HG03558 (cell line): ENCODE measurements at regions not wholly inside any gene's neighbourhood (a gene's known extent, or its start where the extent isn't known, plus 50 kb on each side); places are given as distances from the start of the nearest gene placed in this dataset.
"Not testable (repeated sequence)": the region's sequence is repeated elsewhere in the genome, so short reads cannot be mapped to it uniquely, and the experiment has no call there.

ENCODE experiments used
- ATAC-seq: cut with Tn5 transposase; IDR thresholded peaks from one replicate; pipeline ENCODE4 v1.9.1; 2021; ENCODE audit warnings: moderate number of reproducible peaks; ENCODE audit not compliant: unreplicated experiment; ENCODE audit errors: extremely low read depth

- not testable (repeated sequence) for ATAC-seq
Measured at GRCh38 chr16:21363550-21364223, 85.6 kb upstream of the CRYM start.

GRCh38 chr16:21361612-21362227 lies 83.6 kb upstream of the CRYM start:
- not testable (repeated sequence) for ATAC-seq

DNA sequence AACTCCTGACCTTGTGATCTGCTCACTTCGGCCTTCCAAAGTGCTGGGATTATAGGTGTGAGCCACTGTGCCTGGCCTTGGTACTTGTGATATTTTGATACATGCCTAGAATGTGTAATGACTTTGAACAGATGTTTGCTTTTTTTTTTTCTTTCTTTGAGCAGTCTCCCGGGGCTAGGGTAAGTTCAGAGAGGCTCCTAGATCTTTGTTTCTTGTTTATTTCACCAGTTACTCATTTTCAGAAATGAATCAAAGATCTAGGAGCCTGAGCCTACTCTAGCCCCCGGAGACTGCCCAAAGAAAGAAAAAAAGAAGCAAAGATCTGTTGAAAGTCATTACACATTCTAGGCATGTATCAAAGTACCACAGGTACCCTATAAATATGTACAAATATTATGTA lies 83.0 kb upstream of the CRYM start:
- ATAC-seq: not testable (repeated sequence)

GRCh38 chr16:21359513-21359912 lies 81.4 kb upstream of the CRYM start:
- ATAC-seq: not testable (repeated sequence)

DNA sequence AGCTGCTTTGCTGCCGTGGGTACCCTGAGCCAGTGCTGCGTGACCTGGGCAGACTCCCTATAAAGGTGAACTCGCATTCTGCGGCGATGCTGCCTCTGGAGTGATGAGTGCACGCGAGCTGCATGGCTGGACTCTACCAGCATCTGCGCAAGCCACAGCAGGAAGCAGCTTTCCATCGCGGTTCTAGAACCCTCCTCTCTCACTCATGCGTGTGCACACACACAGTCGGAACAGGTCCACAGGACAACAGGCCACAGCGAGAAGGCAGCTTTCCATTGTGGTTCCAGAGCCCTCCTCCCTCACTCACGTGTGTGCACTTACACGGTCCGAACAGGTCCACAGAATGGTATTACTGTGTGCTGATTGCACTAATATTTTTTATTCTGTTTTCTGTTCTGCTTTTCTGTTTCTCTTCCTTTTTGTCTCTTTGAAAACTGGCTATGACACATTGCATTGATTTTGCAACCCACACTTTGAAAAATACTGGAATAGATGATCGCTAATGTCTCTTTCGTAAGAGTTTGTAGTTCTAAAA lies 80.2 kb upstream of the CRYM start:
- peak; percentile 36 for ATAC-seq

GRCh38 chr16:21356308-21356707 lies 78.2 kb upstream of the CRYM start:
- ATAC-seq: not testable (repeated sequence)

GRCh38 chr16:21351433-21351832 lies 73.3 kb upstream of the CRYM start:
- ATAC-seq: not testable (repeated sequence)

DNA sequence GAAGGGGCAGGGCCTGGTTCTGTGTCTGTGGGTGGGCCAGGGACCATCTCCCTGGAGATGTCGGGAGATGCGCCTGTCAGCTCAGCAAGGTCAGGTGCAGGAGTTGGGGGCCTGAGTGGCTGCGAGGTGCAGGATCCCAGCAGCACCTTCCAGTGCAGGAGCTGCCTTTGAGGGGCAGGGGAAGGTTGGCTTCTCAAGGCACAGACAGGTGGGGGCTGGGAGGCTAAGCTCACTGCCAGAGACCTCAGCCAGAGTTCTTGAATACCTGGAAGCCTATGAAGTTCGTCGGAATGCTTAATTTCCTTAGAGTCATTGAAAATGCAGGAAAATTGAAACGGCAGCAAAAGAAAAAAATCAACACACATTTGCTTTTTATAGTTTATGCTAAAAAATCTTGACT lies 72.8 kb upstream of the CRYM start:
- not testable (repeated sequence) for ATAC-seq

DNA sequence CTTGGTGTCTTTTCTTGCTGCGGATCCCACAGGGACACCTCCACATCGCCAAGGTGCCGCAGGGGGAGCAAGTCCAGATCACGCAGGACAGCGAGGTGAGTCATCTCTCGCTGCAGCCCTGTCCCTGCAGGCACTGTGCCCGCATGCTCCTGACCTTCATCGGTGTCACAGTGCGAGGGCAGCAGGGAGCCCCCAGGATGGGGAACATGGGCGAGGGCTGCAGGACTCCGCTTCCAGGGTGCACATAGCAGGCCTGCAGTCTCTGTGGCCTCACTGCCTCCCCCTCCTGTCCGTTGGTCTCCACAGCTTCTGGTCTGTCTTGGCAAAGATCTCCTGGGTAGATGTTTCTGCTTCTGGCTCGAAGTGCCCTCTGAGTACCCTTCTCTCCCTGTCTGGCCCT lies 71.2 kb upstream of the CRYM start:
- not testable (repeated sequence) for ATAC-seq

GRCh38 chr16:21348815-21349214 lies 70.7 kb upstream of the CRYM start:
- ATAC-seq: not testable (repeated sequence)

DNA sequence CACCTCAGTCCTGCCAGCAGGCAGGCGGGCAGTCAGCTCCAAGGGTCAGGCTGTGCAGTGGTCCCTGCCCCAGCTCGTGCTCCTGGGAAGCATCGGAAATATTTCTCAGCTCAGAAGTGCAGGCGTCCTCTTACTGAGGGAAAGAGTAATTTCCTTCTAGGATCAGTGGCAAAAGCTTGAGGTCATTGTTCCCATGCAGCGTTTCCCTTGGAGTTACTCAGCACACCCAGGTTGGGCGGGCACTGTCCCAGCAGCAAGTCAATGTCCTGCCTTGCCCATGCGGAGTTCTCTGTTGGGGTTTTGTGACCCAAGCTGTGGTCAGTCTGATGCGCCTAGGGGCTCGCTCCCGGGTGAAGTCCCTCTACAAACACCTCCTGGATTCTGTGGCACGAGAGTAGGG lies 69.4 kb upstream of the CRYM start:
- not testable (repeated sequence) for ATAC-seq

DNA sequence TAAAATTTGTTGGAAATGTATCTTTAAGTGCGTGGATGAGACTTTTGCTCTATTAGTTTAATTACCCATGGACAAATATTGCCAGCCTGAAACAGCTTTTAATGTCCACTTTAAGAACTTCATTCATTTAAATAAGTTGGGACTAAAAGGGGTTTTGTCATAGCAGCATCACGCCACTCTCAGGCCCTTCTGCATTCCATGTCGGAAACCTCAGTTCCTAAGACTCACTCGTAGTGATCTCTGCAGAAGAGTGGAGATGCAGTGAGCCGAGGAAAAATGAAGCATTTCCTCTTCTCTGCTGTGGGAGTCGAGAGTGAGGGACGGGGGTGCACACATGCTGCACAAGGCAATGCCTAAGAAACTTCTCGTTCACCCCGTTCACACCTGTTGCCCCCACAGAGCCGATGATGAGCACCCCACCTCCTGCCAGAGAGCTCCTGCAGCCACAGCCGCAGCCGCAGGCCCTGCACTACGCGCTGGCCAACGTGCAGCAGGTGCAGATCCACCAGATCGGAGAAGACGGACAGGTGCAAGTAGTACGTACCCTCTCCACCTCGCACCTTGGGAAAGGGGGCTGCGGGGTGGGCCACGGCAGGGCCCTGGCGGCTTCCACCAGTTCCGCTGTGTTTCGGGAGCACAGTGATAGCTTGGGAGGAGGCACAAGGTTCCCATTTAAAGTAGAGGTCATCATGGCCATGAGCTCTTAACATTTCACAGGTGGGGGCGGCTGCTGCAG lies 68.8 kb upstream of the CRYM start:
- not testable (repeated sequence) for ATAC-seq

DNA sequence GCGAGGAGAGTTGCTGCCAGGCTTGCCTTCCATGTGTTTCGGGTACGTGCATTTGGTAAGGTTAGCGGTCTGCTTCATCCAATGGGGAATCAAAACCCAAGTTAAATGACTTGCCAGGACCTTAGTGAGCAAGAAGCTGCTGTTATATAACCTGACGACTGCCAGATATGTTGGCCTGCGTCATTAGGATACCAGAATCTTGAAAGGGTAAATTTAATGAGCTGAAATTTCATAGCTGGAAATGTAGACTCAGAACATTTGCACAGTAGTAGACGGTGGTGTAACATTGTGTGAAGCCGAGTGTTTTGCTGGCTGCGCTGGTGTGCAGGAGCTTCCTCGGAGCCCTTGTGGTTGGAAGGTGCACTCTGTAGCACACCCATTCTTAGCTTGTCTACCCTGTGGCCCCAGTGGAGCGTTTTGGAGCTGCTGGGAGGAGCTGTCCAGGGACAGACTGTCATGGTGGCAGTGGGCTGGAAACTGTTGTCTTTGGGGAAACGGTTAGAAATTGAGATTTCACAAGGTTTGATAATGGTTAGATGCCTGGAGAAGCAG lies 66.3 kb upstream of the CRYM start:
- not testable (repeated sequence) for ATAC-seq

DNA sequence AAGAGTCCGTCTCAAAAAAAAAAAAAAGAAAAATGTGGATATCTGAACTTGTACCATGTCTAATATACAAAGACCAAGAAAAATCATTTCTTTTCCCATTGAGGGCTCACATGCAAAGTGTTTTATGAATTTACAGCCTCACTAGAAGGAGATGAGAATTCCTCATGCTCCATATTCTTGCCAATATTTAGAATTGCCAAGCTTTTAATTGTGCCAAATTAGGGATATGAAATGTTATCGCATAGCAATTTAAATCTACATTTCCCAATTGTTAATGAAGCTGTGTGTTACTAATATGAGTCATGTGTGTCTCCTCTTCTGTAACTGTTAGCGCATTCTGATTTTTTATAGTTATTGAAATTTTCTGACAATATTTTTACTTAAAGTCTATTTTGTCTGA lies 63.0 kb upstream of the CRYM start:
- no peak for ATAC-seq

DNA sequence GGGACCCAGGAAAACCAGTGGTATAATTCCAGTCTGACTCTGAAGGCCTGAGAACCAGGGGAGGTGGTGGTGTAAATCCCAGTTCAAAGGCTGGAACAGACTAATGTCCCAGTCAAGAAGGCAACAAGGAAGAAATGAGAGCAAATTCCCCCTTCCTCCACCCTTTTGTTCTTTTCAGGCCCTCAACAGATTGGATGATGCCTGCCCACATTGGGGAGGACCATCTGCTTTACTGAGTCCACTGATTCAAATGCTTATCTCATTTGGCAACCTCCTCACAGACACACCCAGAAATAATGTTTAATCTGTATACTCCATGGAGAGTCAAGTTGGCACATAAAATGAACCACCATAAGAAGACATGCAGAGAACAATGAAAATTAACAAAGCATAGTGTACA lies 61.9 kb upstream of the CRYM start:
- ATAC-seq: no peak

DNA sequence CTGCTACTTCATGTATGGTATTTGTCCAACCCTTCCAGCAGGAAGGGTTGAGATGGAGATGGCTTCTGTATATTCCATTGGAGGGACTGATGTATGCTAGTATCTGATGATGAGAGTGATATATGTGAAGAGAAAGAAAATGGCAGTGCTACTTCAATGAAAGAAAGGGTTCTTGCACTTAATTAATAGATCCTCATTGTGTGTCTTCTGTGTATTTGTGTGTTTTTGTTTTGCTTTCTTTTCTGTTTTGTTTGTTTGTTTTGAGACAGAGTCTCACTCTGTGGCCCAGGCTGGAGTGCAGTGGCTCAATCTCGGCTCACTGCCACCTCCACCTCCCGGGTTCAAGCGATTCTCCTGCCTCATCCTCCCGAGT lies 61.2 kb upstream of the CRYM start:
- ATAC-seq: no peak

- no peak for ATAC-seq
Measured at GRCh38 chr16:21338537-21339268, 60.6 kb upstream of the CRYM start.

- ATAC-seq: no peak
Measured at GRCh38 chr16:21336231-21336630, 58.1 kb upstream of the CRYM start.

GRCh38 chr16:21334188-21335146 lies 56.4 kb upstream of the CRYM start:
- ATAC-seq: not testable (repeated sequence)
